ENCODE measurements at regions not wholly inside any gene's neighbourhood (a gene's known extent, or its start where the extent isn't known, plus 50 kb on each side); places are given as distances from the start of the nearest gene placed in this dataset.

GRCh38 chr9:134993996-134994720, 76.4 kb upstream of the FCN1 start:
- TF ChIP-seq CTCF (conservative IDR thresholded peaks at IDR 0.05 in 1 of 2, IDR thresholded peaks at IDR 0.05 in 1 of 2; ENCODE audit: extremely low read depth in 1 of 2, insufficient read depth in 1 of 2, low read depth in 1 of 2, low read length in 2 of 2) (no peak), EZH2 (IDR thresholded peaks at IDR 0.05; ENCODE audit: borderline replicate concordance, low read length) (no peak)
